ENCODE measurements at regions not wholly inside any gene's neighbourhood (a gene's known extent, or its start where the extent isn't known, plus 50 kb on each side); places are given as distances from the start of the nearest gene placed in this dataset.

- H3K27me3 Mint-ChIP-seq: peaks cover 0 to 8% (median 0%) of the 10 kb centered on the region in 5 donors
- H3K9me3 Mint-ChIP-seq: peaks cover 1 to 35% (median 18%) of the 10 kb centered on the region in 9 donors
- no peak overlapping the region for H3K27ac Mint-ChIP-seq
- no peak overlapping the region for H3K4me3 Mint-ChIP-seq
- POLR2A ChIA-PET: no interaction called here
- no peak for DNase-seq
- H3K4me1 Mint-ChIP-seq: peaks cover 0 to 5% (median 2%) of the 10 kb centered on the region in 4 donors
- H3K36me3 Mint-ChIP-seq: peaks cover 0 to 17% (median 2%) of the 10 kb centered on the region in 3 donors
- ATAC-seq: no peak
These were observed 255.8 kb downstream of the DLL1 start for GRCh38 chr6:170035044-170035443.

GRCh38 chr6:170034294-170034693 is 256.6 kb downstream of the DLL1 start:
- no peak overlapping the region for H3K4me3 Mint-ChIP-seq
- H3K27me3 Mint-ChIP-seq: peaks cover 0 to 5% (median 0%) of the 10 kb centered on the region in 5 donors
- peaks cover 1 to 31% (median 18%) of the 10 kb centered on the region in 9 donors for H3K9me3 Mint-ChIP-seq
- no peak for ATAC-seq
- no peak overlapping the region for H3K27ac Mint-ChIP-seq
- peaks cover 0 to 5% (median 2%) of the 10 kb centered on the region in 4 donors for H3K4me1 Mint-ChIP-seq
- DNase-seq: no peak
- peaks cover 0 to 17% (median 2%) of the 10 kb centered on the region in 3 donors for H3K36me3 Mint-ChIP-seq
- POLR2A ChIA-PET: no interaction called here

DNA sequence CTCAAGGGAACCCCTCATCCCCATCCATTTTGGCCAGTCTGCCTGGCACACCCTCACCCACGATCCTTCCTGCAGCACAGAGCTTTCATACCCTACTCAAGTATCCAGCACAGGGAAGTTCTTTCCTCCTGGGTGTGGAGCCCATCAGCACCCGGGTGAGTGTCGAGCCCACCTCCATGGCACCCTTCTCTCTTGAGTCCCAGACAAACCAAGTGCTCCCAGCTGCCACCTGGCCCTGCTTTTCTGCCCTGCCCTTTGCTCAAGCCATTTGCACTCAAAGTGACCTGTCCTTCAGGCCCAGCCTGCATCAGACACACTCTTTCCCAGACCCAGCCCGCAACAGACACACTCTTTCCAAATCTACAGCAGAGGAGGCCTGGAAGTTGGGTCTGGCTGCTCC is 257.2 kb downstream of the DLL1 start:
- Mint-ChIP-seq H3K4me3 (no peak overlapping the region), H3K36me3 (peaks cover 0 to 17% (median 2%) of the 10 kb centered on the region in 3 donors), H3K27ac (peak overlapping the region in 1 of 10 donors; percentile 4), H3K4me1 (peaks cover 0 to 5% (median 2%) of the 10 kb centered on the region in 4 donors), H3K9me3 (peaks cover 1 to 31% (median 16%) of the 10 kb centered on the region in 9 donors), H3K27me3 (peaks cover 0 to 4% (median 0%) of the 10 kb centered on the region in 5 donors)
- POLR2A ChIA-PET: no interaction called here
- no peak for DNase-seq
- no peak for ATAC-seq

DNA sequence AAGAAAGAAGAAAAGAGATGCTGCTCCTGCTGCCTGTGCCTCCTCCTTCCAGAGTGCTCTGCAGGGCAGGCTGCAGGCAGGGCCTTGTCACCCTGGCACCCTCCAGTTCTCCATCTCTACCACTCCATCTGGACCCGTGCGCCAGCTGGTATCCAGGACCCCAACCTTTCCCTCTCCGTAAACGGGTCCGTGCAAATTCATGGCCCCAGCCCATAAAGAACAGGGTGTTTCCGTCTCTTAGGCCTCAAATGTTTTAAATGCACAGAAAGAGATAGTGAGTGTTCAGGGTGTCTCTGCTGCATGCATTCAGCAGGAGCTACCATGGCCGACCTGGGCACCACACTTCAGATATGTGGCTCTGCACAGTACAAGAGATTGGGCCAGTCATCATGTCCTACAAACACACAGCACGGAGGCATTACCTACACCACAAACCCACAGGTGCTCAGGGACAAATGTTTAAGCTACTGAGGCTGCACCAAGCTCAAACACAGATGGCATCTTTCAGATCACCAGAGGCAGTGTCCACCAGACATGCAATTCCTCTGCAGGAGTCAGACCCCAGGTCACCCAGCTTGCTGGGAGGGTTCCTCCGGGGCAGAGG is 258.1 kb downstream of the DLL1 start:
- Mint-ChIP-seq H3K36me3 (peaks cover 0 to 17% (median 2%) of the 10 kb centered on the region in 3 donors), H3K27ac (no peak overlapping the region), H3K9me3 (peaks cover 1 to 31% (median 16%) of the 10 kb centered on the region in 9 donors), H3K27me3 (peaks cover 0 to 2% (median 0%) of the 10 kb centered on the region in 5 donors), H3K4me3 (no peak overlapping the region), H3K4me1 (peaks cover 0 to 8% (median 4%) of the 10 kb centered on the region in 4 donors)
- ATAC-seq (no peak), DNase-seq (no peak)
- POLR2A ChIA-PET: no interaction called here

DNA sequence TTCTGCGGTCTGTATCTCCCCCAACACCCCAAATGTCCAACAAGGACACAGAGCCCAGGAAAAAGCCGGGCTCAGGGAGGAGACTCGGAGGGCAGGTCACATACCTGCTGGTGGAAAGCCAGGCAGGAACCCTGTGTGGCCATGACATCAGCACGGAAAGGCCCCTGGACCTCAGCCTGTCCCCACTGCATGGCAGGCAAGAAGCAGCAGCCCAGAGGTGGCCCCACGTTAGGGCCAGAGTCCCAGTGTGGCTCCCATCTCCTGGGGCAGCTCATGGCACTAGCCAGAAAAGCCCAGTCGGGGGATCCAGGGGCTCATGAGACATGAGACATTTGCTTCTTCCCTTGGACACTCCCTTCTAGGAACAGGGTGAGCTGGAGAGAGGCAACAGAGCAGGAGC is 258.7 kb downstream of the DLL1 start:
- Mint-ChIP-seq H3K27me3 (peaks cover 0 to 2% (median 0%) of the 10 kb centered on the region in 5 donors), H3K27ac (no peak overlapping the region), H3K36me3 (peaks cover 0 to 17% (median 2%) of the 10 kb centered on the region in 3 donors), H3K4me1 (peaks cover 0 to 11% (median 4%) of the 10 kb centered on the region in 4 donors), H3K9me3 (peaks cover 1 to 31% (median 16%) of the 10 kb centered on the region in 9 donors), H3K4me3 (no peak overlapping the region)
- ATAC-seq (no peak), DNase-seq (no peak)
- POLR2A ChIA-PET: no interaction called here

DNA sequence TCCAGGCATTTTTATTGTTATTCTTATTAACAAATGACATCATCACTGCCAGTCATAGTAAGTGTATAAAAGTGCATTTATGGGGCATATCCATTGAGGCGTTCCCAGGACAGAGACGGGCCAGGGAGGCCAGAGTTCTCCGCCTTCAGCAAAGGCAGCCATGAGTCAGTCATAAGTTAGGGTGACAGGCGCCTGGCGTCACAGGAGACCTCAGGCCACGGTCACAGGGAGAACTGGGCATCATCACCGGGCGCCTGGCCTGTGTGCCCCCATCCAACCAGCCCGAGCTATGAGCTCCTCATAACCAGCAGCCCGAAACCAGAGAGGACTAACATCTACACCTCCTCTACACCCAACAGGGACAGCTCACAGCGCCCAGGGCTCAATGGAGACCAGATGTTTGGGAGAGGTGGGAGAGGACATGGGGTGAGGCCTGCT is 259.2 kb downstream of the DLL1 start:
- Mint-ChIP-seq H3K27ac (no peak overlapping the region), H3K4me3 (no peak overlapping the region), H3K36me3 (peaks cover 0 to 14% (median 2%) of the 10 kb centered on the region in 3 donors), H3K9me3 (peaks cover 1 to 26% (median 15%) of the 10 kb centered on the region in 9 donors), H3K27me3 (peaks cover 0 to 2% (median 0%) of the 10 kb centered on the region in 5 donors), H3K4me1 (peaks cover 0 to 11% (median 3%) of the 10 kb centered on the region in 4 donors)
- POLR2A ChIA-PET: no interaction called here
- DNase-seq (no peak), ATAC-seq (no peak)

GRCh38 chr6:170030821-170031471 is 259.9 kb downstream of the DLL1 start:
- peaks cover 0 to 19% (median 9%) of the 10 kb centered on the region in 9 donors for H3K9me3 Mint-ChIP-seq
- peak overlapping the region in 1 of 10 donors; percentile 29 for H3K27ac Mint-ChIP-seq
- H3K4me1 Mint-ChIP-seq: peaks cover 0 to 11% (median 1%) of the 10 kb centered on the region in 4 donors
- peaks cover 0 to 7% (median 0%) of the 10 kb centered on the region in 3 donors for H3K36me3 Mint-ChIP-seq
- H3K4me3 Mint-ChIP-seq: no peak overlapping the region
- DNase-seq (no peak), ATAC-seq (no peak)
- H3K27me3 Mint-ChIP-seq: peaks cover 0 to 2% (median 0%) of the 10 kb centered on the region in 5 donors
- POLR2A ChIA-PET: no interaction called here

DNA sequence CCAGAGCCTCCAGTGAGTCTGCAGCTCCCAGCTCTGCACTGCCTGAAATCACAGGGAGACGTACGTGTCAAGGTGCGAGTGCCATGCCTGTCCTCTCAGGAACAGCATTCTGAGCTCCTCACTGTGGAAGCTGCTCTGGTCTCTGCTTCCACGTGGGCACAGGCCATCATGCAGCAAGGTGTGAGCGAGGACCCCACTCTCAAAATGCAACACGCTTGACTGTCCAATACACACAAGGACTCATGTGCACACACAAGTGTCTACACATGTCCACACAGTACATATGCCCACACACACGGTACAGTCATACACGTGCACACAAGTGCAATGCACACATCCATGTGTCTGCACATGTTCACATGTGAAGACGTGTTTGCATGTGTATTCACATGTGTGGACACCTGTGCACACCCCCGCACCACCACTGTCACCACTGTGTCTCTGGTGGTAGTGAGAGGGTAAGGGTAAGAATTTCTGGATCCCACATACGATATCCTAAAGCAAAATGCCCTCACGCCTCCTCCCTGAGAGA is 260.5 kb downstream of the DLL1 start:
- ATAC-seq: no peak
- peaks cover 0 to 6% (median 0%) of the 10 kb centered on the region in 3 donors for H3K36me3 Mint-ChIP-seq
- no peak for DNase-seq
- peaks cover 0 to 12% (median 1%) of the 10 kb centered on the region in 4 donors for H3K4me1 Mint-ChIP-seq
- POLR2A ChIA-PET: no interaction called here
- no peak overlapping the region for H3K27ac Mint-ChIP-seq
- peaks cover 0 to 15% (median 5%) of the 10 kb centered on the region in 9 donors for H3K9me3 Mint-ChIP-seq
- peaks cover 0 to 2% (median 0%) of the 10 kb centered on the region in 5 donors for H3K27me3 Mint-ChIP-seq
- no peak overlapping the region for H3K4me3 Mint-ChIP-seq

- no peak for ATAC-seq
These were observed 261.2 kb downstream of the DLL1 start for GRCh38 chr6:170029416-170030283.

DNA sequence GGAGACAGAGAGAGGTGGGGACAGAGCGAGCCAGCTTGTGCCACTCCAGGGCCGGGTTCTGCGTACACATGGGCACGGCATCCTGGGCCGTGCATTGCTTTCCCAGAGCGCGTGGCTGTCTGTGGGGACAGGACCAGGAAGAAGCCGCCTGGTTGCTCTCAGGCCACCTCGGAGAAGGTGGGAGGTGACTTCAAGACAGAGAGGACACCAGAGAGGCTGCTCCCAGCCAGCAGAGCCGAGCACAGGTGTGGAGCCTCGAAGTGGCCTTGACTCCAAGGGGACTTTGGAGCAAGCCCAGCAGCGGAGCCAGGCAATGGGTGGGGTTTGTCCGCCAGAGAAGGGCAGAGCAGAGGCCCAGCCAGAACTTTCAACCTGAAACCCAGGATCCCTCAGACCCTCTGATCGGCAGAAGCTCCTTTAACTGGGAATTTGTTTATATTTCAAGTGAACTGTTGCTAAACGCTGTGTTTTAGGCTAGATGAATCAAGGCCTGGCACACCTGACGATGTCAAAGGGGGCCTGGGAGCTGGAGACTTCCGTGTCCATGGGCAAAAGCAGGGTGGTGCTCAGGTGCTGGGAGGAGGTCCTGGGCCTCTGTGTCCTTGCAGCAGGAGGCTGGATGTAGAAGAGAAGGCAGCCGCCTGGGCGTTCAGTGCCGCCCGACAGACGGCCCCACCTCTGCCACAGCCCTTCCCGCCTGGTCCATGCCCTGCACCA is 262.1 kb downstream of the DLL1 start:
- peaks cover 0 to 14% (median 1%) of the 10 kb centered on the region in 4 donors for H3K4me1 Mint-ChIP-seq
- POLR2A ChIA-PET: no interaction called here
- DNase-seq: no peak
- peak overlapping the region in 1 of 10 donors; percentile 41 for H3K27ac Mint-ChIP-seq
- peaks cover 0 to 9% (median 5%) of the 10 kb centered on the region in 9 donors for H3K9me3 Mint-ChIP-seq
- H3K36me3 Mint-ChIP-seq: peaks cover 0 to 6% (median 0%) of the 10 kb centered on the region in 3 donors
- H3K4me3 Mint-ChIP-seq: no peak overlapping the region
- H3K27me3 Mint-ChIP-seq: peaks cover 0 to 7% (median 0%) of the 10 kb centered on the region in 5 donors
- no peak for ATAC-seq

More at GRCh38 chr6:170029416-170030283, 261.2 kb downstream of the DLL1 start:
- POLR2A ChIA-PET: no interaction called here
- H3K4me1 Mint-ChIP-seq: peaks cover 0 to 14% (median 1%) of the 10 kb centered on the region in 4 donors
- peaks cover 0 to 6% (median 0%) of the 10 kb centered on the region in 3 donors for H3K36me3 Mint-ChIP-seq
- no peak overlapping the region for H3K27ac Mint-ChIP-seq
- H3K9me3 Mint-ChIP-seq: peaks cover 0 to 12% (median 5%) of the 10 kb centered on the region in 9 donors
- no peak for DNase-seq
- no peak overlapping the region for H3K4me3 Mint-ChIP-seq
- peaks cover 0 to 5% (median 0%) of the 10 kb centered on the region in 5 donors for H3K27me3 Mint-ChIP-seq

- DNase-seq: no peak
- Mint-ChIP-seq H3K27ac (peak overlapping the region in 1 of 10 donors; percentile 41), H3K9me3 (no peaks in the 10 kb centered on the region), H3K36me3 (no peaks in the 10 kb centered on the region), H3K4me1 (peaks cover 0 to 12% (median 0%) of the 10 kb centered on the region in 4 donors), H3K4me3 (peak overlapping the region in 1 of 10 donors; percentile 15), H3K27me3 (peaks cover 0 to 7% (median 0%) of the 10 kb centered on the region in 5 donors)
- ATAC-seq: no peak
- POLR2A ChIA-PET: no interaction called here
These were observed 263.2 kb downstream of the DLL1 start for GRCh38 chr6:170027647-170028043.

Measured in naive thymus-derived CD8-positive, alpha-beta T cell (primary cell).